T-cell (primary cell): ENCODE measurements at regions not wholly inside any gene's neighbourhood (a gene's known extent, or its start where the extent isn't known, plus 50 kb on each side); places are given as distances from the start of the nearest gene placed in this dataset.
A peak's percentile ranks its signal among the peaks of the same experiment; 100 is the strongest.

Experiments
- ATAC-seq, 4 experiments: fragments of 200-7000 bp in 3 of 4; fragments of 150-1000 bp in 1 of 4; cut with Tn5 transposase; replicated peaks in 1 of 4; 1 replicate in 3 of 4; 2 replicates in 1 of 4; pipeline ENCODE4 v1.10.0; 2021; ENCODE audit warnings: moderate library complexity in 3 of 4, mild to moderate bottlenecking in 2 of 4, moderate number of reproducible peaks in 1 of 4
- CTCF ChIA-PET, 2 donors: fragments of 300-600 bp; sonication (Branson Sonifier 250); formaldehyde crosslinking; loops; one replicate each; lab custom pipeline; 2022; ENCODE audit warnings: antibody characterized with exemption in 2 of 2; lab: Charles Lee
- POLR2A ChIA-PET, 2 donors: fragments of 300-600 bp; sonication (Branson Sonifier 250); formaldehyde crosslinking; loops; one replicate each; lab custom pipeline; 2022; ENCODE audit warnings: antibody characterized with exemption in 2 of 2; lab: Charles Lee
- DNase-seq, 35 experiments: peaks; one replicate each; pipeline versions ENCODE4 v3.0.0 to v3.0.0-alpha.2; 2013 to 2023
- H3K27ac ChIP-seq: one replicate; pipeline ENCODE4 v1.5.1; 2013; ENCODE audit warnings: low read length
- H3K27me3 ChIP-seq, 2 experiments: replicated peaks in 1 of 2; 1 replicate in 1 of 2; 2 replicates in 1 of 2; pipeline versions ENCODE4 v1.6.1 to v1.7.0; 2013; ENCODE audit warnings: low read length in 1 of 2, mixed read lengths in 1 of 2; ENCODE audit not compliant: control insufficient read depth in 2 of 2, insufficient read depth in 2 of 2; ENCODE audit errors: extremely low read depth in 1 of 2
- H3K36me3 ChIP-seq, 2 donors: 1 replicate in 1 of 2; 2 replicates in 1 of 2; pipeline versions ENCODE4 v1.6.1 to v1.7.0; 2013; ENCODE audit warnings: low read length in 1 of 2; ENCODE audit not compliant: control insufficient read depth in 2 of 2, insufficient read depth in 1 of 2; ENCODE audit errors: extremely low read depth in 1 of 2
- H3K4me1 ChIP-seq, 2 experiments: 1 replicate in 1 of 2; 2 replicates in 1 of 2; pipeline versions ENCODE4 v1.6.1 to v1.7.0; 2013; ENCODE audit warnings: low read length in 2 of 2, mixed read lengths in 1 of 2; ENCODE audit not compliant: insufficient read depth in 2 of 2, control insufficient read depth in 1 of 2; ENCODE audit errors: extremely low read depth in 1 of 2
- H3K4me3 ChIP-seq, 2 donors: 1 replicate in 1 of 2; 2 replicates in 1 of 2; pipeline versions ENCODE4 v1.5.1 to v1.7.0; 2013; ENCODE audit warnings: mild to moderate bottlenecking in 2 of 2, low read length in 1 of 2, moderate library complexity in 1 of 2; ENCODE audit not compliant: control insufficient read depth in 1 of 2; ENCODE audit errors: extremely low read depth in 1 of 2
- H3K9me3 ChIP-seq: 2 replicates; pipeline ENCODE4 v1.7.0; 2013
- H3K27ac Mint-ChIP-seq, 2 donors: one replicate each; pipeline ENCODE4 v1.8.0; 2020 to 2021; ENCODE audit warnings: mild to moderate bottlenecking in 2 of 2, mixed read lengths in 2 of 2
- H3K27me3 Mint-ChIP-seq, 2 donors: one replicate each; pipeline ENCODE4 v1.8.0; 2021 to 2022; ENCODE audit warnings: mixed read lengths in 2 of 2
- H3K36me3 Mint-ChIP-seq: one replicate; pipeline ENCODE4 v1.8.0; 2021; ENCODE audit warnings: mixed read lengths
- H3K4me1 Mint-ChIP-seq, 3 donors: one replicate each; pipeline ENCODE4 v1.8.0; 2020 to 2022; ENCODE audit warnings: mixed read lengths in 3 of 3, mild to moderate bottlenecking in 1 of 3
- H3K4me3 Mint-ChIP-seq, 3 donors: one replicate each; pipeline ENCODE4 v1.8.0; 2020 to 2022; ENCODE audit warnings: mild to moderate bottlenecking in 3 of 3, mixed read lengths in 3 of 3, moderate library complexity in 3 of 3
- H3K9me3 Mint-ChIP-seq, 3 donors: one replicate each; pipeline ENCODE4 v1.8.0; 2020 to 2022; ENCODE audit warnings: mixed read lengths in 3 of 3
- WGBS: methylation state at CpG from one replicate; pipeline ENCODE4 v1.1.5; 2013; ENCODE audit warnings: missing lambda C conversion rate; ENCODE audit not compliant: insufficient coverage; 5-methylcytosine and 5-hydroxymethylcytosine counted together

GRCh38 chr15:62301993-62302675 is 137.0 kb upstream of the C2CD4B start:
- Histone ChIP-seq H3K36me3 (no peaks in the 10 kb centered on the region), H3K4me1 (peaks cover 0 to 5% of the 10 kb centered on the region in 2 experiments), H3K4me3 (no peak overlapping the region), H3K27ac (no peak overlapping the region), H3K27me3 (peaks cover 0 to 23% of the 10 kb centered on the region in 2 experiments), H3K9me3 (no peaks in the 10 kb centered on the region)
- Mint-ChIP-seq H3K4me1 (peaks cover 6 to 7% (median 7%) of the 10 kb centered on the region in 3 donors), H3K36me3 (no peaks in the 10 kb centered on the region), H3K4me3 (no peak overlapping the region), H3K27ac (no peak overlapping the region), H3K9me3 (no peaks in the 10 kb centered on the region), H3K27me3 (peaks cover 24 to 26% of the 10 kb centered on the region in 2 donors)
- ChIA-PET CTCF (no interaction called here), POLR2A (no interaction called here)
- DNase-seq, result no peak
- ATAC-seq, result no peak
- WGBS, result 100% methylated on average over 1 of the region's 3 CpGs

GRCh38 chr15:62306851-62307504 is 141.9 kb upstream of the C2CD4B start:
- no peaks in the 10 kb centered on the region for H3K36me3 ChIP-seq
- peak in 1 of 35 experiments; percentile 8 for DNase-seq
- peak overlapping the region in 1 of 3 donors; percentile 19 for H3K4me3 Mint-ChIP-seq
- ChIA-PET POLR2A (no interaction called here), CTCF (no interaction called here)
- H3K4me1 ChIP-seq, result peaks cover 0 to 5% of the 10 kb centered on the region in 2 experiments
- H3K27me3 ChIP-seq, result peaks cover 0 to 9% of the 10 kb centered on the region in 2 experiments
- no peak overlapping the region for H3K4me3 ChIP-seq
- no peaks in the 10 kb centered on the region for H3K36me3 Mint-ChIP-seq
- H3K9me3 Mint-ChIP-seq, result peaks cover 1 to 2% (median 2%) of the 10 kb centered on the region in 3 donors
- no peak overlapping the region for H3K27ac ChIP-seq
- peaks cover 6 to 7% (median 7%) of the 10 kb centered on the region in 3 donors for H3K4me1 Mint-ChIP-seq
- no peaks in the 10 kb centered on the region for H3K9me3 ChIP-seq
- 56% methylated on average over 7 of the region's 9 CpGs for WGBS
- ATAC-seq, result no peak
- no peak overlapping the region for H3K27ac Mint-ChIP-seq
- H3K27me3 Mint-ChIP-seq, result peaks cover 41 to 43% of the 10 kb centered on the region in 2 donors

- Mint-ChIP-seq H3K36me3 (no peaks in the 10 kb centered on the region), H3K27me3 (peaks cover 45% of the 10 kb centered on the region in 2 donors), H3K27ac (no peak overlapping the region), H3K9me3 (peaks cover 2 to 7% (median 3%) of the 10 kb centered on the region in 3 donors), H3K4me1 (peaks cover 6 to 7% (median 7%) of the 10 kb centered on the region in 3 donors), H3K4me3 (no peak overlapping the region)
- no peaks in the 10 kb centered on the region for H3K36me3 ChIP-seq
- peaks cover 0 to 5% of the 10 kb centered on the region in 2 experiments for H3K4me1 ChIP-seq
- POLR2A ChIA-PET, result no interaction called here
- H3K27ac ChIP-seq, result no peak overlapping the region
- DNase-seq (no peak), ATAC-seq (no peak)
- H3K4me3 ChIP-seq, result no peak overlapping the region
- CTCF ChIA-PET, result no interaction called here
- H3K27me3 ChIP-seq, result peaks cover 0 to 9% of the 10 kb centered on the region in 2 experiments
- no peaks in the 10 kb centered on the region for H3K9me3 ChIP-seq
- WGBS, result 100% methylated on average over 2 of the region's 2 CpGs
Measured at GRCh38 chr15:62307551-62307950, 142.5 kb upstream of the C2CD4B start.

- POLR2A ChIA-PET, result interaction anchor here in 1 of 2 donors (0.6 kb wide), 1 partner anchor 299 kb away, joined by 3 read pairs; no protein-coding TSS in a partner anchor
- CTCF ChIA-PET, result no interaction called here
- Histone ChIP-seq H3K27me3 (peaks cover 0 to 9% of the 10 kb centered on the region in 2 experiments), H3K4me1 (no peaks in the 10 kb centered on the region), H3K27ac (no peak overlapping the region), H3K4me3 (no peak overlapping the region), H3K36me3 (no peaks in the 10 kb centered on the region), H3K9me3 (no peaks in the 10 kb centered on the region)
- no peaks in the 10 kb centered on the region for H3K36me3 Mint-ChIP-seq
- no peak overlapping the region for H3K4me3 Mint-ChIP-seq
- no peak for ATAC-seq
- no peak overlapping the region for H3K27ac Mint-ChIP-seq
- peaks cover 2 to 7% (median 3%) of the 10 kb centered on the region in 3 donors for H3K9me3 Mint-ChIP-seq
- DNase-seq, result no peak
- H3K27me3 Mint-ChIP-seq, result peaks cover 21 to 30% of the 10 kb centered on the region in 2 donors
- WGBS, result no CpG with 5 or more reads among the region's 2 CpGs
- no peaks in the 10 kb centered on the region for H3K4me1 Mint-ChIP-seq
Measured at GRCh38 chr15:62316413-62317060, 151.5 kb upstream of the C2CD4B start.

GRCh38 chr15:62320259-62320658 is 155.2 kb upstream of the C2CD4B start:
- Mint-ChIP-seq H3K27me3 (peaks cover 8 to 12% of the 10 kb centered on the region in 2 donors), H3K9me3 (no peaks in the 10 kb centered on the region), H3K27ac (no peak overlapping the region), H3K4me1 (no peaks in the 10 kb centered on the region), H3K36me3 (no peaks in the 10 kb centered on the region), H3K4me3 (no peak overlapping the region)
- Histone ChIP-seq H3K36me3 (no peaks in the 10 kb centered on the region), H3K4me3 (no peak overlapping the region), H3K27ac (no peak overlapping the region), H3K27me3 (peaks cover 0 to 14% of the 10 kb centered on the region in 2 experiments), H3K4me1 (no peaks in the 10 kb centered on the region), H3K9me3 (no peaks in the 10 kb centered on the region)
- DNase-seq (no peak), ATAC-seq (no peak)
- ChIA-PET CTCF (no interaction called here), POLR2A (no interaction called here)
- 76% methylated on average over 2 of the region's 2 CpGs for WGBS

- H3K4me3 Mint-ChIP-seq, result no peak overlapping the region
- CTCF ChIA-PET, result no interaction called here
- no peak for DNase-seq
Measured at GRCh38 chr15:62323353-62323890, 158.3 kb upstream of the C2CD4B start.

More at GRCh38 chr15:62323353-62323890, 158.3 kb upstream of the C2CD4B start:
- Mint-ChIP-seq H3K27ac (no peak overlapping the region), H3K4me1 (no peaks in the 10 kb centered on the region), H3K36me3 (no peaks in the 10 kb centered on the region), H3K27me3 (peaks cover 8% of the 10 kb centered on the region in 2 donors), H3K9me3 (no peaks in the 10 kb centered on the region)
- 68% methylated on average over 7 of the region's 8 CpGs for WGBS
- ATAC-seq, result no peak
- Histone ChIP-seq H3K36me3 (no peaks in the 10 kb centered on the region), H3K4me3 (no peak overlapping the region), H3K9me3 (no peaks in the 10 kb centered on the region), H3K27ac (no peak overlapping the region), H3K4me1 (no peaks in the 10 kb centered on the region), H3K27me3 (peaks cover 2 to 20% of the 10 kb centered on the region in 2 experiments)
- POLR2A ChIA-PET, result no interaction called here
